ENCODE measurements at regions not wholly inside any gene's neighbourhood (a gene's known extent, or its start where the extent isn't known, plus 50 kb on each side); places are given as distances from the start of the nearest gene placed in this dataset.

GRCh38 chr21:28126521-28127174 is 866.0 kb downstream of the LTN1 start (continued):
- TF ChIP-seq MAFF (IDR thresholded peaks at IDR 0.05; ENCODE audit: low read length) (peak; percentile 29; the same call in 1 of the 2 replicates), HEY1 (CRISPR knock-in tag; IDR thresholded peaks at IDR 0.05; ENCODE audit: borderline replicate concordance) (no peak), MAFK (IDR thresholded peaks at IDR 0.05; ENCODE audit: low read length) (peak; percentile 53), VEZF1 (CRISPR knock-in tag; IDR thresholded peaks at IDR 0.05) (no peak)

GRCh38 chr21:28124541-28124940 is 868.1 kb downstream of the LTN1 start:
- in situ Hi-C loops (cut with MboI): no loop called here
- no peak overlapping the region for H3K9ac ChIP-seq (ENCODE audit: insufficient read depth in 1 of 2, low read depth in 2 of 2, low read length in 2 of 2)
- H3K4me3 ChIP-seq: no peak overlapping the region
- 0% methylated on average over 2 of the region's 2 CpGs for WGBS (ENCODE audit: insufficient coverage, low coverage, missing lambda C conversion rate)
- H3K9me3 ChIP-seq (replicated peaks; ENCODE audit: control insufficient read depth, insufficient read depth, low read depth, low read length): no peaks in the 10 kb centered on the region
- ATAC-seq: no peak
- no peaks in the 10 kb centered on the region for H4K20me1 ChIP-seq (replicated peaks; ENCODE audit: control insufficient read depth, insufficient read depth, low read length)
- CTCF ChIA-PET (ENCODE audit: low intra/inter-chr PET ratio): no interaction called here
- no peaks in the 10 kb centered on the region for H3K4me1 ChIP-seq (replicated peaks in 1 of 2; ENCODE audit: control insufficient read depth in 2 of 2, insufficient read depth in 2 of 2, low read length in 2 of 2)
- H3K79me2 ChIP-seq (ENCODE audit: control insufficient read depth, insufficient read depth, low read length): no peaks in the 10 kb centered on the region
- BruUV-seq (replicated peaks): no TSS peak
- H3K4me2 ChIP-seq (ENCODE audit: insufficient read depth, low read length): no peak overlapping the region
- no peaks in the 10 kb centered on the region for H3K36me3 ChIP-seq (ENCODE audit: control insufficient read depth, insufficient read depth, low read length)
- no peak for DNase-seq (ENCODE audit: extremely low read depth in 1 of 4, low spot score in 3 of 4)
- H3K27ac ChIP-seq (ENCODE audit: extremely low read depth, low read depth, low read length): no peak overlapping the region
- intact Hi-C loops (cut with micrococcal nuclease): no loop called here
- POLR2A ChIA-PET: no interaction called here
- H3K9me1 ChIP-seq (ENCODE audit: control insufficient read depth, insufficient read depth, low read length): no peaks in the 10 kb centered on the region
- FAIRE-seq: no peak
- H2AFZ ChIP-seq (ENCODE audit: low read depth, low read length): no peak overlapping the region
- no peaks in the 10 kb centered on the region for H3K27me3 ChIP-seq (ENCODE audit: control insufficient read depth in 2 of 2, insufficient read depth in 2 of 2, low read length in 2 of 2)
- TF ChIP-seq ARID4B (CRISPR knock-in tag; IDR thresholded peaks at IDR 0.05) (no peak), MCM5 (IDR thresholded peaks at IDR 0.05; ENCODE audit: low read depth) (no peak), RFX1 (IDR thresholded peaks at IDR 0.05) (no peak), BACH1 (tag; IDR thresholded peaks at IDR 0.05) (no peak), FOXM1 (IDR thresholded peaks at IDR 0.05; ENCODE audit: low read depth) (no peak), FOXM1 (CRISPR knock-in tag; IDR thresholded peaks at IDR 0.05; ENCODE audit: low read depth) (no peak), MBD2 (IDR thresholded peaks at IDR 0.05; ENCODE audit: borderline replicate concordance, low read depth) (no peak), ZKSCAN1 (IDR thresholded peaks at IDR 0.05; ENCODE audit: low read depth, low read length) (no peak), ZNF668 (CRISPR knock-in tag; IDR thresholded peaks at IDR 0.05) (no peak), ZHX1 (conservative IDR thresholded peaks at IDR 0.05; ENCODE audit: low read length) (no peak)
